DND-41 (cell line): ENCODE measurements at regions not wholly inside any gene's neighbourhood (a gene's known extent, or its start where the extent isn't known, plus 50 kb on each side); places are given as distances from the start of the nearest gene placed in this dataset.

Source experiments
- ATAC-seq: fragments of 200-7000 bp; cut with Tn5 transposase; 3 replicates; pipeline ENCODE4 v1.9.1; 2021; ENCODE audit warnings: low read depth; ENCODE audit not compliant: insufficient read depth
- DNase-seq: peaks from one replicate; pipeline ENCODE4 v3.0.0-alpha.2; 2020
- H2AFZ ChIP-seq: 2 replicates; pipeline ENCODE4 v1.6.0; 2012; ENCODE audit warnings: low read depth, low read length
- H3K27ac ChIP-seq: 2 replicates; pipeline ENCODE4 v1.5.1; 2012; ENCODE audit warnings: low read length, inconsistent platforms
- H3K27me3 ChIP-seq: fragments of 200-600 bp; sonication (generic); 2 replicates; pipeline ENCODE4 v1.6.0; 2012; ENCODE audit warnings: low read length, mild to moderate bottlenecking, inconsistent platforms; ENCODE audit not compliant: insufficient read depth, poor library complexity
- H3K36me3 ChIP-seq: 2 replicates; pipeline ENCODE4 v1.5.1; 2012; ENCODE audit warnings: low read length, inconsistent platforms; ENCODE audit not compliant: insufficient read depth
- H3K4me1 ChIP-seq: 2 replicates; pipeline ENCODE4 v1.5.1; 2012; ENCODE audit warnings: mild to moderate bottlenecking, low read length; ENCODE audit not compliant: insufficient read depth
- H3K4me2 ChIP-seq: 2 replicates; pipeline ENCODE4 v1.6.0; 2012; ENCODE audit warnings: mild to moderate bottlenecking, moderate library complexity, low read length, inconsistent platforms; ENCODE audit not compliant: insufficient read depth
- H3K4me3 ChIP-seq, 2 experiments: fragments of 200-600 bp in 1 of 2; shearing (Covaris generic) in 1 of 2; 2 replicates each; pipeline ENCODE4 v1.5.1; 2012 to 2016; ENCODE audit warnings: inconsistent platforms in 2 of 2, low read length in 2 of 2, mild to moderate bottlenecking in 2 of 2, low read depth in 1 of 2, moderate library complexity in 1 of 2
- H3K79me2 ChIP-seq: 2 replicates; pipeline ENCODE4 v1.6.0; 2012; ENCODE audit warnings: low read length, inconsistent platforms; ENCODE audit not compliant: insufficient read depth
- H3K9ac ChIP-seq: 2 replicates; pipeline ENCODE4 v1.6.0; 2012; ENCODE audit warnings: low read depth, mild to moderate bottlenecking, inconsistent platforms, low read length, moderate library complexity
- H3K9me3 ChIP-seq: 2 replicates; pipeline ENCODE4 v1.5.1; 2012; ENCODE audit warnings: low read length, moderate library complexity, mild to moderate bottlenecking, inconsistent platforms; ENCODE audit not compliant: insufficient read depth, severe bottlenecking
- H4K20me1 ChIP-seq: 2 replicates; pipeline ENCODE4 v1.6.0; 2012; ENCODE audit warnings: low read length; ENCODE audit not compliant: insufficient read depth
- EZH2 ChIP-seq: IDR thresholded peaks from 3 replicates; pipeline ENCODE4 v1.6.1; 2012; ENCODE audit warnings: borderline replicate concordance, low read depth, mild to moderate bottlenecking, moderate library complexity, low read length, inconsistent platforms; ENCODE audit not compliant: severe bottlenecking
- TF ChIP-seq, protein P1 (sequence below): IDR thresholded peaks from 2 replicates; pipeline ENCODE4 v1.5.1; 2012; ENCODE audit warnings: borderline replicate concordance, low read length, moderate library complexity, mild to moderate bottlenecking; ENCODE audit not compliant: poor library complexity, severe bottlenecking; ENCODE audit errors: extremely low read depth

DNA sequence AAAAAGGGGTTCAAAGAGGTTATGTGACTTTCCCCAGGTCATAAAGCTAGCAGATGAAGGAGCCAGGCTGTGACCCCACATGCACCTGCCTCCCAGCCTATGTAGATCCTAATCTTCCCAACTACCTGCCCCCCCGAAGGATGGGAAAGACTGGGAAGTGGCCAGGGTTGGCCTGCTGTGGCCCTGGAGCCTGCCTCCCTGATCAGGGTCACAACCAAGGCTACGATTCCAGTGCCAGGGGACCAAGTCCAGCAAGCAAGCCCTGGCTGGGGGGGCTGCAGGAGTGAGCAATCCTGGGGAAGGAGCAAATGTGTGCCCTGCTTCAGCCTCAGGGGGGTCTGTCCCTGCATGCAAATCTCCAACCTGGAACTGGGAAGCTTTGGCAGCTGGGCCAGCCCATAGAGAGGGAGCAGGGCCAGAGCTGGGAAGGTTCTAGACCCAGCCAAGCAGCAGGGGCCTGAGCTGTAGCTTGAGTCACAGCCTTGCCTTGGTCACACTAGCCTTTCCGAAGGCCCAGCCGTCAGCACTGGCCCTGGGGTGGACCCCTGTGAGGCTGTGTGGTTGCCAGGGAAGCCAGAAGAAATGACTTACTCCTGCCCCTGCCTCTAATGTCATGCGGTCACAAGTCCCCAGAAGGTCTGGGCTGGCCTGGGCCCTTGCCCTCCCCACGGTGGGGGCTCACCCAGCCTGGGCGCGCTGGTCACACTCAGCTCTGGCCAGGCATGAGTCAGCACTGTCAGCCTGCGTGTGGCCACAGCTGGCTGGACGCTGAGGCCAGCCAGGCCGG, 96.4 kb upstream of the ZMIZ1 start:
- Histone ChIP-seq H3K79me2 (no peaks in the 10 kb centered on the region), H3K4me2 (peak overlapping the region; percentile 70), H3K27ac (0 out of 2 replicates have a peak overlapping the region, but pooled peaks have one; percentile 66), H3K9ac (peak overlapping the region; percentile 72; the same call in 1 of the 2 replicates), H2AFZ (peak overlapping the region; percentile 7; the same call in 1 of the 2 replicates), H3K27me3 (no peaks in the 10 kb centered on the region), H4K20me1 (no peaks in the 10 kb centered on the region), H3K4me1 (peaks cover 21% of the 10 kb centered on the region), H3K36me3 (no peaks in the 10 kb centered on the region), H3K4me3 (no peak overlapping the region), H3K9me3 (no peaks in the 10 kb centered on the region)
- TF ChIP-seq, protein P1, sequence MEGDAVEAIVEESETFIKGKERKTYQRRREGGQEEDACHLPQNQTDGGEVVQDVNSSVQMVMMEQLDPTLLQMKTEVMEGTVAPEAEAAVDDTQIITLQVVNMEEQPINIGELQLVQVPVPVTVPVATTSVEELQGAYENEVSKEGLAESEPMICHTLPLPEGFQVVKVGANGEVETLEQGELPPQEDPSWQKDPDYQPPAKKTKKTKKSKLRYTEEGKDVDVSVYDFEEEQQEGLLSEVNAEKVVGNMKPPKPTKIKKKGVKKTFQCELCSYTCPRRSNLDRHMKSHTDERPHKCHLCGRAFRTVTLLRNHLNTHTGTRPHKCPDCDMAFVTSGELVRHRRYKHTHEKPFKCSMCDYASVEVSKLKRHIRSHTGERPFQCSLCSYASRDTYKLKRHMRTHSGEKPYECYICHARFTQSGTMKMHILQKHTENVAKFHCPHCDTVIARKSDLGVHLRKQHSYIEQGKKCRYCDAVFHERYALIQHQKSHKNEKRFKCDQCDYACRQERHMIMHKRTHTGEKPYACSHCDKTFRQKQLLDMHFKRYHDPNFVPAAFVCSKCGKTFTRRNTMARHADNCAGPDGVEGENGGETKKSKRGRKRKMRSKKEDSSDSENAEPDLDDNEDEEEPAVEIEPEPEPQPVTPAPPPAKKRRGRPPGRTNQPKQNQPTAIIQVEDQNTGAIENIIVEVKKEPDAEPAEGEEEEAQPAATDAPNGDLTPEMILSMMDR = no peak
- no peak for TF ChIP-seq EZH2
- ATAC-seq = no peak
- no peak for DNase-seq

DNA sequence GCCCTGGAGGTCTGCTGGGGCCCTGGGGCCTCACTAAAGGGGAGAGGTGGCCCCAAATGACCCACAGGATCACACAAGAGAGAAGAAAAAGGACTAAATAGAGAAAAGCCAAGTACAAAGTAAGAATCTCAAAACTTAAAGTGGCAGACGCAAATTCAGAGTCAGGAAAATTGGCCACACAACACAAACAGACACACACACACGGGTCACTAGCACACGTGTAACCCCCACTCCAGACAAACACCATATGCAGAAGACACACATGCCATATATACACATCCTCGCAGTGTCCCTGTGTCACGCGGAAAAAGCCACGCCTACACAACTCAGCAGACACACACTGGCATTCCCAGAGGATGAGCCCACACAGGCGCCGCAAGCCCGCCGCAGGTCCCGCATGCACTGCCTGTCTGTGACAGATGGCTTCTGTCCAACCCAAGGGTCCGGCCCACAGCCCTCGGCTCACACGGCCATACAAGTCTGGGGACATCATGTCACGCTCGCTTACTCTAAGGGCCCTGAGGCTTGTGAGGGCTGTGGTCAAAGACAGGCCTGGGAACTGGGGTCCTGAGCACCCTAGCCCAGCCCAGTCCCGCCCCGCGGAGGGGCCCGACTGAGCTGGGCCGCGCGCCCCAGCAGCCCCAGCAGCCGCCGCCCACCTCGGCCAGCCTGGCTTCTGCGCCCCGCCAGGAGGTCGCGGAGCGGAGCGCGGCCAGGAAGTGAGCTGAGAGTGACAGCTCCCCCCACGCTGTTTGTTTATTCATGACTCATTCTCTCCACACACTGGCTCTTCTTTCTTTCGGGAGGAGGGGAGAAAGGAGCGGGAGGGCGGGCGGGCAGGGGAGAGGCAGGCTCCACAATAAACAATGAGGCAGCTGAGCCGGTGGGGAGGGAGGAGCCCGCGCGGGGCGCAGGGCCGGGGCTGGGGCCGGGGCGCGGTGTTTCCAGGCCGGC, 95.5 kb upstream of the ZMIZ1 start:
- H2AFZ ChIP-seq = peak overlapping the region; percentile 81
- no peaks in the 10 kb centered on the region for H4K20me1 ChIP-seq
- H3K9me3 ChIP-seq = no peaks in the 10 kb centered on the region
- peak overlapping the region; percentile 72 for H3K9ac ChIP-seq
- H3K79me2 ChIP-seq = no peaks in the 10 kb centered on the region
- no peaks in the 10 kb centered on the region for H3K36me3 ChIP-seq
- peak overlapping the region in 1 of 2 experiments; percentile 61; a peak in 2 of 4 replicates for H3K4me3 ChIP-seq
- peak; percentile 85 for DNase-seq
- H3K27me3 ChIP-seq = no peaks in the 10 kb centered on the region
- TF ChIP-seq, protein P1 = no peak
- TF ChIP-seq EZH2 = no peak
- H3K4me1 ChIP-seq = peaks cover 21% of the 10 kb centered on the region
- peak overlapping the region; percentile 75 for H3K4me2 ChIP-seq
- peak; percentile 84 for ATAC-seq
- H3K27ac ChIP-seq = peak overlapping the region; percentile 66

DNA sequence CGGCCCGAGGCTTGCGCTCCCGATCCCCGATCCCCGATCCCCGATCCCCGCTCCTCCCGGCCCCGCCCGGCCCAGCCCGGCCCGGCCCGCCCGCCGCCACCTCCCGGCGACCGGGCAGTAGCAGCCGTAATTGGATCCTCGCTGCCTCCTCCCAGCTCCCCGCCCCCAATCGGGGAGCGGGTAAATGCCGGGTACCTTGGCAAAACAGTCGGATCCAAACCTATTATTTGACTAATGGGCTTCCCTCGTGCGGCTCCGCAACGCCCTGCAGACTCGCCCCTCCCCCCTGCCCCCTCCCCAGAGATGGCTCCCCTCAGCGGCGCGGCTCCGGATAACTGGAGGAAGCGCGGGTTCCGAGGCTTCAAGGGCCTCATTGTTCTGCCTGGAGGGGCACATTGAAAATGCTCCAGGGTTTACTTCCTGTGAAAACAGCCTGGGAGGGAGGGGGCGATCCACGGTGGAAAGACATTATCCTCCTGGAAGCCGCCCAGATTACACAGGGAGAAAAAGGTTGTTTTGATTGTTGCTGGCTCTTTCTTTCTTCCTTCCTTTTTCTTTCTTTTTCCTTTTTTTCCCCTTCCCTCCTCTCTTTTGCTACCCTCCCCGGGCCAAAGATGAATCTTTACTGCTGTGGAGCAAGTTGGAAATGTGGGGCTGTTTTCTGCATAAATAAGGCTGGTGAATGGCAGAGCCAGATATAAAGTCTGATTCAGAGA, 94.7 kb upstream of the ZMIZ1 start:
- TF ChIP-seq, protein P1 = peak; percentile 24
- no peak for TF ChIP-seq EZH2
- peaks cover 21% of the 10 kb centered on the region for H3K4me1 ChIP-seq
- H3K27ac ChIP-seq = peak overlapping the region; percentile 95
- H3K27me3 ChIP-seq = no peaks in the 10 kb centered on the region
- no peaks in the 10 kb centered on the region for H3K9me3 ChIP-seq
- H2AFZ ChIP-seq = peak overlapping the region; percentile 93
- no peaks in the 10 kb centered on the region for H3K36me3 ChIP-seq
- ATAC-seq (peak; percentile 65), DNase-seq (peak; percentile 83)
- H3K4me2 ChIP-seq = peak overlapping the region; percentile 75
- no peaks in the 10 kb centered on the region for H4K20me1 ChIP-seq
- H3K79me2 ChIP-seq = no peaks in the 10 kb centered on the region
- H3K9ac ChIP-seq = peak overlapping the region; percentile 72
- peak overlapping the region; percentile 31 to 61; a peak in 3 of 4 replicates for H3K4me3 ChIP-seq
